ACC112 (cell line): ENCODE measurements at regions not wholly inside any gene's neighbourhood (a gene's known extent, or its start where the extent isn't known, plus 50 kb on each side); places are given as distances from the start of the nearest gene placed in this dataset.

Experiments
- H2AFZ ChIP-seq: fragments of 200-600 bp; sonication (generic); one replicate; pipeline ENCODE4 v1.6.0; 2017; ENCODE audit warnings: antibody characterized with exemption, low read length; ENCODE audit not compliant: unreplicated experiment
- H3K27ac ChIP-seq: fragments of 200-600 bp; sonication (generic); 2 replicates; pipeline ENCODE4 v1.5.1; 2014; ENCODE audit warnings: low read depth, mild to moderate bottlenecking, antibody characterized with exemption, low read length, moderate library complexity
- H3K27me3 ChIP-seq: fragments of 200-600 bp; sonication (generic); 2 replicates; pipeline ENCODE4 v1.6.1; 2014; ENCODE audit warnings: mild to moderate bottlenecking, antibody characterized with exemption, low read length, moderate library complexity, mixed read lengths; ENCODE audit not compliant: insufficient read depth
- H3K36me3 ChIP-seq: fragments of 200-600 bp; sonication (generic); 2 replicates; pipeline ENCODE4 v1.6.1; 2016; ENCODE audit warnings: mild to moderate bottlenecking, antibody characterized with exemption, low read length, moderate library complexity, mixed read lengths; ENCODE audit not compliant: insufficient read depth
- H3K4me1 ChIP-seq: fragments of 200-600 bp; sonication (generic); one replicate; pipeline ENCODE4 v1.6.1; 2016; ENCODE audit warnings: low read length, mixed read lengths; ENCODE audit not compliant: insufficient read depth, unreplicated experiment, control insufficient read depth
- H3K4me3 ChIP-seq: fragments of 200-600 bp; sonication (generic); 2 replicates; pipeline ENCODE4 v1.5.1; 2014; ENCODE audit warnings: mild to moderate bottlenecking, low read depth, low read length
- H3K79me2 ChIP-seq: fragments of 200-600 bp; sonication (generic); one replicate; pipeline ENCODE4 v1.6.0; 2016; ENCODE audit warnings: low read length; ENCODE audit not compliant: control insufficient read depth, unreplicated experiment, insufficient read depth

- no peak overlapping the region for H2AFZ ChIP-seq
- H3K27ac ChIP-seq: no peak overlapping the region
- H3K36me3 ChIP-seq: no peaks in the 10 kb centered on the region
- H3K27me3 ChIP-seq: no peaks in the 10 kb centered on the region
- H3K79me2 ChIP-seq: no peaks in the 10 kb centered on the region
- H3K4me3 ChIP-seq: no peak overlapping the region
- no peaks in the 10 kb centered on the region for H3K4me1 ChIP-seq
Observed at GRCh38 chr1:177385760-177386698, 215.3 kb downstream of the BRINP2 start.

DNA sequence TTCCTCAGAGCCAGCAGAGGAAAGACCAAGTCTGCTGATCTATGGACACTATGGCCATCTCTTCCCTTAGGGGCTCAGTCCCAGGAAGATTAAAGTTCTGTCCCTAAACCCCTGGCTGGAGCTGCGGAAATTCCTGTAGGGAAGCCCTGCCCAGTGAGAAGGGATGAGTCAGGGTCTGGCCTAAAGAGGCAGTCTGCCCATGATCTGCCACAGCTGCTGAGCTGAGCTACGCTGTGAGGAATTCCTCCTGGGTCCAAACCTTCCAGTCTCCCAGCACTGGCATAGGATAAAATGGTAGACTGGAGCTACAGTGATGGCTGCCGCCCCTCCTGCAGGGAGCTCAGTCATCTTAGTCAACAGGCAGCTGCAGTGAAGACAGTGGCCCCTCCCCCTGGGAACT, 213.7 kb downstream of the BRINP2 start:
- no peaks in the 10 kb centered on the region for H3K79me2 ChIP-seq
- no peak overlapping the region for H3K4me3 ChIP-seq
- H3K4me1 ChIP-seq: no peaks in the 10 kb centered on the region
- H3K27me3 ChIP-seq: no peaks in the 10 kb centered on the region
- no peaks in the 10 kb centered on the region for H3K36me3 ChIP-seq
- no peak overlapping the region for H2AFZ ChIP-seq
- no peak overlapping the region for H3K27ac ChIP-seq

GRCh38 chr1:177383715-177384114, 213.0 kb downstream of the BRINP2 start:
- no peak overlapping the region for H2AFZ ChIP-seq
- H3K4me1 ChIP-seq: no peaks in the 10 kb centered on the region
- no peak overlapping the region for H3K4me3 ChIP-seq
- no peak overlapping the region for H3K27ac ChIP-seq
- no peaks in the 10 kb centered on the region for H3K79me2 ChIP-seq
- H3K27me3 ChIP-seq: no peaks in the 10 kb centered on the region
- H3K36me3 ChIP-seq: no peaks in the 10 kb centered on the region

- no peak overlapping the region for H3K4me3 ChIP-seq
- no peaks in the 10 kb centered on the region for H3K79me2 ChIP-seq
- H3K27me3 ChIP-seq: no peaks in the 10 kb centered on the region
- no peaks in the 10 kb centered on the region for H3K36me3 ChIP-seq
- H3K4me1 ChIP-seq: no peaks in the 10 kb centered on the region
- H3K27ac ChIP-seq: no peak overlapping the region
- no peak overlapping the region for H2AFZ ChIP-seq
Observed at GRCh38 chr1:177377866-177378265, 207.1 kb downstream of the BRINP2 start.

- H3K27me3 ChIP-seq: peaks cover 2% of the 10 kb centered on the region; the same call in 1 of the 2 replicates
- no peak overlapping the region for H3K27ac ChIP-seq
- H3K4me1 ChIP-seq: no peaks in the 10 kb centered on the region
- H3K79me2 ChIP-seq: no peaks in the 10 kb centered on the region
- H3K36me3 ChIP-seq: no peaks in the 10 kb centered on the region
- no peak overlapping the region for H3K4me3 ChIP-seq
- no peak overlapping the region for H2AFZ ChIP-seq
Observed at GRCh38 chr1:177368255-177368654, 197.5 kb downstream of the BRINP2 start.

DNA sequence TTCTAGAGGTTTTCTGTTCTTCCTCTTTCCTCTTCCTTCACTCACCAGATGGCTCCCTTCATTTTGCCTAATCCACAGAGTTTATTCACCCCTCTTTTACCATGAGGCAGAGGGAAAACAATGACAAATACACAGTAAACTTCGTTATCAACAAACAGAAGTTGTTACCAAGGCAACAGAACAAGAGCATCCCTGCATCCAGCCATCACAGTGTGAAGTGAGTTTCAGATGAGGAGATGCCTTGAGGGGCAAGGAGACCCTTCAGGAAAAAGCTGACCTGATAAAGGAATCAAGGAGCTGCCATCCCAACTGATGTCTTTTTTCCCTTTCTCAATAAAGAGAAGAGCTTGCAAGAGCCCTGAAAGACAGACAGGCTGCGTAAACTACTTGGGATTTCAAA, 195.3 kb downstream of the BRINP2 start:
- Histone ChIP-seq H2AFZ (no peak overlapping the region), H3K27me3 (peaks cover 2% of the 10 kb centered on the region; the same call in 1 of the 2 replicates), H3K36me3 (no peaks in the 10 kb centered on the region), H3K4me3 (no peak overlapping the region), H3K79me2 (no peaks in the 10 kb centered on the region), H3K4me1 (no peaks in the 10 kb centered on the region), H3K27ac (no peak overlapping the region)

DNA sequence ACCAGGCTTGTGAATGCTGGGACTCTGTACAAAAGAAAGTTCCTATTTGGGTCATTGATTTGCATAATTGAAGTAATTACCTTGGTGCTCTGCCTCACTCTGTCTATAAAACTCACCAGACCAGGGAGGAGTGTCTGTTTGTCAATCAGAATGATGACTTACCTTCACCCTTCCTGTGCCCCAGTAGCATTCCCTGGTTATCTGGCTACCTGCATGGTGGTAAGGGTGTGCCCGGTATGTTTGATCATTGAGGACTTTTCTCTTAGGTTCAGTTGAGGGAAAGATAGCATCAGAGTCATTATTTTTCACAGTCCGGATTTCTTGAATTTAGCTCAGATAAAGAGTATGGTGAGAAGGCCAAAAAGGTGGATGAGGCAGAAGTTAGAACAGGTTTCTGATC, 190.0 kb downstream of the BRINP2 start:
- H3K27me3 ChIP-seq: peaks cover 8% of the 10 kb centered on the region
- H3K4me1 ChIP-seq: no peaks in the 10 kb centered on the region
- H3K36me3 ChIP-seq: no peaks in the 10 kb centered on the region
- no peak overlapping the region for H2AFZ ChIP-seq
- no peaks in the 10 kb centered on the region for H3K79me2 ChIP-seq
- no peak overlapping the region for H3K27ac ChIP-seq
- H3K4me3 ChIP-seq: no peak overlapping the region

GRCh38 chr1:177356674-177357435, 186.1 kb downstream of the BRINP2 start:
- no peak overlapping the region for H2AFZ ChIP-seq

GRCh38 chr1:177355575-177355974, 184.8 kb downstream of the BRINP2 start:
- no peaks in the 10 kb centered on the region for H3K36me3 ChIP-seq
- no peak overlapping the region for H3K4me3 ChIP-seq
- no peaks in the 10 kb centered on the region for H3K79me2 ChIP-seq
- no peak overlapping the region for H3K27ac ChIP-seq
- H2AFZ ChIP-seq: no peak overlapping the region
- peaks cover 16% of the 10 kb centered on the region for H3K27me3 ChIP-seq
- H3K4me1 ChIP-seq: no peaks in the 10 kb centered on the region

More at GRCh38 chr1:177356674-177357435, 186.1 kb downstream of the BRINP2 start:
- Histone ChIP-seq H3K4me1 (no peaks in the 10 kb centered on the region), H3K27me3 (peaks cover 17% of the 10 kb centered on the region), H3K79me2 (no peaks in the 10 kb centered on the region), H3K27ac (no peak overlapping the region), H3K4me3 (no peak overlapping the region), H3K36me3 (no peaks in the 10 kb centered on the region)

- Histone ChIP-seq H3K27me3 (peaks cover 16% of the 10 kb centered on the region), H3K36me3 (no peaks in the 10 kb centered on the region), H2AFZ (no peak overlapping the region), H3K4me1 (no peaks in the 10 kb centered on the region), H3K4me3 (no peak overlapping the region), H3K79me2 (no peaks in the 10 kb centered on the region), H3K27ac (no peak overlapping the region)
Observed at GRCh38 chr1:177354247-177354646, 183.5 kb downstream of the BRINP2 start.
